ENCODE measurements at regions not wholly inside any gene's neighbourhood (a gene's known extent, or its start where the extent isn't known, plus 50 kb on each side); places are given as distances from the start of the nearest gene placed in this dataset.

DNA sequence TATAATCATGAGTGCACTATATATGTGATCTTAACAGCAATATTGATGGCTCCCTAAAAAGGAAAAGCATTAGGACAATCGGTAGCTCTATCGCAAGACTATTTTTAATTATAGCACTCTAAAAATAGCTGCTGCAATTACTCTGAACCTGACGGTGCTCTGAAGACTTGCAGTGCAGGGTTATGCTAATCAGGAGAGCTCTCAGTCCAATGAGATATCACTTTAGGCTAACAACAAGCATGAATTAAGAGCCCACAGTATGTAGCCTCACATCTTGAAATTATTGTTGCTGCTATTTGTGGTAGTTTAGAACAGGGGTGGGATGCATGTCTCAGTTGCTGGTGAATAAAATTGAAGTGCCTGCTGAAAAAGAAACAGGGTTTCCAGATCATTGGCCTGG lies 515.8 kb upstream of the AKR1E2 start:
- DNase-seq (ENCODE audit: extremely low read depth, low read depth) = no peak
- TF ChIP-seq, protein P1, sequence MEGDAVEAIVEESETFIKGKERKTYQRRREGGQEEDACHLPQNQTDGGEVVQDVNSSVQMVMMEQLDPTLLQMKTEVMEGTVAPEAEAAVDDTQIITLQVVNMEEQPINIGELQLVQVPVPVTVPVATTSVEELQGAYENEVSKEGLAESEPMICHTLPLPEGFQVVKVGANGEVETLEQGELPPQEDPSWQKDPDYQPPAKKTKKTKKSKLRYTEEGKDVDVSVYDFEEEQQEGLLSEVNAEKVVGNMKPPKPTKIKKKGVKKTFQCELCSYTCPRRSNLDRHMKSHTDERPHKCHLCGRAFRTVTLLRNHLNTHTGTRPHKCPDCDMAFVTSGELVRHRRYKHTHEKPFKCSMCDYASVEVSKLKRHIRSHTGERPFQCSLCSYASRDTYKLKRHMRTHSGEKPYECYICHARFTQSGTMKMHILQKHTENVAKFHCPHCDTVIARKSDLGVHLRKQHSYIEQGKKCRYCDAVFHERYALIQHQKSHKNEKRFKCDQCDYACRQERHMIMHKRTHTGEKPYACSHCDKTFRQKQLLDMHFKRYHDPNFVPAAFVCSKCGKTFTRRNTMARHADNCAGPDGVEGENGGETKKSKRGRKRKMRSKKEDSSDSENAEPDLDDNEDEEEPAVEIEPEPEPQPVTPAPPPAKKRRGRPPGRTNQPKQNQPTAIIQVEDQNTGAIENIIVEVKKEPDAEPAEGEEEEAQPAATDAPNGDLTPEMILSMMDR (IDR thresholded peaks at IDR 0.05; ENCODE audit: low read depth, low read length, missing control alignments) = no peak
- no peak overlapping the region for H3K4me3 ChIP-seq (replicated peaks; ENCODE audit: low read depth, low read length)

DNA sequence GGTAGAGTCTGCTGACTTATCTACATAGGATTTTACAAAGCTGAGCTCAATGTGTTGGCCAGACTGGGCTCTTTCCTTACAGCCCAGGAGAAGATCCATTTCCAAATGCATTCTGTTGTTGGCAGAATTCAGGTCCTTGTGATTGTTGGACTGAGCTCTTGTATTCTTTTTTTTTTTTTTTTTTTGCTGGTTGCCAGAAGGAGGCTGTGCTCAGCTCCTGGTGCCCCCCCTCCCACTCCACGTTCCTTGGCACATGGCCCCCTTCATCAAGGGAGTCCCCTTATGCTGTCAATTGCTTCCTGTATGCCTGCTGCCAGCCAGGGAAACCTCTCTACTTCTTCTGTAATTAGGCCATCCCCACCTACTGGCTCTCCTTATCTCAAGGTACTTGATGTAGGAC lies 518.1 kb upstream of the AKR1E2 start:
- DNase-seq (ENCODE audit: extremely low read depth, low read depth) = no peak

DNA sequence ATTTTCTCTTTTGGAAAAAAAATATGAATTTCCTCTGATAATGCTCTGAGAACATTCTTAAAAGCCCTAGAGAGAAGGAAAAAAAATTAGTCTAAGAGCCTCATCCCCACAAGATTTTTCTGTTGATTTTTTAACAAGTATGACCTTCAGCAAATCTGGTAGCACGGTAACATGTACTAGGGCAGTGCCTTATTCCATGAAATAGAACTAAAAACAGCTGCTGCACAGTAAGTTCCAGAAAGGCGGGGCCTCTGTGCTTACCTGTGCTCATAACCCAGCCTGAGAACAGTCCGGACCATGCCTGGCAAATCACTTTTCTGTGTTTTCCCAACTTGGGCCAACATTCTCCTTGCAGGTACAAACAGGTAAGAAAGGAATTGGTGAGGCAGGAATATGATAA lies 519.1 kb upstream of the AKR1E2 start:
- DNase-seq (ENCODE audit: extremely low read depth, low read depth) = no peak
- TF ChIP-seq, protein P1 (IDR thresholded peaks at IDR 0.05; ENCODE audit: low read depth, low read length, missing control alignments) = no peak
- H3K4me3 ChIP-seq (replicated peaks; ENCODE audit: low read depth, low read length) = no peak overlapping the region

More for the DNA sequence above, 518.1 kb upstream of the AKR1E2 start:
- TF ChIP-seq, protein P1 (IDR thresholded peaks at IDR 0.05; ENCODE audit: low read depth, low read length, missing control alignments) = no peak
- no peak overlapping the region for H3K4me3 ChIP-seq (replicated peaks; ENCODE audit: low read depth, low read length)

DNA sequence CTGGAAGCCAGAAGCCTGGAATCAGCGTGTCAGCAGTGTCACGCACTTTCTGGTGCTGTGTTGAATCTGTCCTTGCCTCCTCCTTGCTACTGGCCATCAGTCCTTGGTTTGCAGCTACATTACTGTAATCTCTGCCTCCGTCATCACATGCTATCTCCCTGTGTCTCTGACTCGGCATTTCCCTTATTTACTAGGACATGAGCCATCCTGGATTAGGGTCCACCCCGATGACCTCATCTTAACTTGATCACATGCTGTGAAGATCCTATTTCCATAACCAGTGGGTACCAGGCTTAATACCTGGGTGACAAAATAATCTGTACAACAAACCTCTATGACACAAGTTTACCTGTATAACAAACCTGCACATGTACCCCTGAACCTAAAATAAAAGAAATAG lies 518.0 kb upstream of the KLF6 start:
- TF ChIP-seq, protein P1 (IDR thresholded peaks at IDR 0.05; ENCODE audit: low read depth, low read length, missing control alignments) = no peak
- H3K4me3 ChIP-seq (replicated peaks; ENCODE audit: low read depth, low read length) = no peak overlapping the region
- DNase-seq (ENCODE audit: extremely low read depth, low read depth) = no peak

DNA sequence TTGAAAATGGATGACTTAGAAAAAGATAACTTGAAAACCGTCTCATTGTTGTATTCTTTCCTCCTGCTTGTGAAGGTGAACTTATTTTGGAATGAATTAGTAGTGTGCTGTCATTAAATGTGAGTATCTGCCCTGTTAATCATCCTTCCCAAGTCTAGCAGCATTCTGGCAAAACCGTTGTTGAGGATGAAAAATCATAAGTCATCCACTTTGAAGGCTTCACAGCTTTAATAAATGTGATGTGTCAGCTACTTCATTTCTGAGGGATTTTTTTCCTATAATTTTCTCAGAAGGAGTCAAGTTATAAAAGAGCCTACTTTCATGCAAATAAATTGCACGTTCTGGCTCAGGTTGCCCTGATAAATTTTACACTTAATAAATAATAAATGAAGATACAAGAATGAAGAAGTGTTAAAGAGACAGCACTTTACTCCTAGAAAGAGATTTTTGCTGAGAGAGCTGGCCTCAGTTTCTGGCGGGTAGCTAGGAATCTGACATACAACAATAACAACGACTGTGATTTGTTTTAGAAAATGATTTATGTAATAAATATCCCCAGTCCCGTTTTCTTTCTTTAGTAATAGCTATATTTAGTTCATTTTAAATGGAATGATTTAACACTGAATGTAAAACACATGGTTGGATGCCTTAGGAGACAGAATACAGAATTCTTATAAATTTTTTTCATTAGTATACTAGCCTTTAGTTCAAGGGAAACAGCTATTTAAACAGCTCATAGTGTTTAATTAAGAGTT lies 516.5 kb upstream of the KLF6 start:
- TF ChIP-seq, protein P1 (IDR thresholded peaks at IDR 0.05; ENCODE audit: low read depth, low read length, missing control alignments) = no peak

DNA sequence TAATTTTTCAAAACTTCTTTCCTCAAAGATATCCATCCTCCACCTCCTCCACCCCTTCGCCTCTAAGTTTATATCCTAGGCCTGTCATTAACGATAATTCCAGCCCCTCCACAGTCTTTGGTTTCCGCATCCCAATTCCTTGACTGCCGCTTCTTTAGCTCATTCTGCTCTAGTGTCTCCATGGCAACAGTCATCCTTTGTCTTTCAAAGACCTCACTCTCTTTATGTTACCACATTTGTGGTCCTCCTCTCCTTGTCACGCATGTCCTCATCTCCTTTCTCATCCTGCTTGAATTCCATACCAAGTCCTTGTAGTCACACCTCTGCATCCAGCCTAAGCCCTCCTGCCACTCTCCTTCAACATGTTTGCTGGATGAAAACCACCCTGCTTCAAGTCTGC lies 511.2 kb upstream of the KLF6 start:
- no peak overlapping the region for H3K4me3 ChIP-seq (replicated peaks; ENCODE audit: low read depth, low read length)
- TF ChIP-seq, protein P1 (IDR thresholded peaks at IDR 0.05; ENCODE audit: low read depth, low read length, missing control alignments) = no peak
- no peak for DNase-seq (ENCODE audit: extremely low read depth, low read depth)

More for the DNA sequence above, 516.5 kb upstream of the KLF6 start:
- no peak overlapping the region for H3K4me3 ChIP-seq (replicated peaks; ENCODE audit: low read depth, low read length)
- no peak for DNase-seq (ENCODE audit: extremely low read depth, low read depth)
